GM23338 (cell line): ENCODE measurements at regions not wholly inside any gene's neighbourhood (a gene's known extent, or its start where the extent isn't known, plus 50 kb on each side); places are given as distances from the start of the nearest gene placed in this dataset.

Experiments
- ATAC-seq: fragments of 200-7000 bp; cut with Tn5 transposase; 3 replicates; pipeline ENCODE4 v1.9.1; 2020
- DNase-seq: peaks from one replicate; pipeline ENCODE4 v3.0.0-alpha.2; 2015; ENCODE audit warnings: low spot score
- H2AFZ ChIP-seq: fragments of 200-600 bp; sonication (generic); 2 replicates; pipeline ENCODE4 v1.8.0; 2016; ENCODE audit warnings: antibody characterized with exemption, mild to moderate bottlenecking, moderate library complexity
- H3F3A ChIP-seq: fragments of 200-600 bp; sonication (generic); replicated peaks from 2 replicates; pipeline ENCODE4 v1.8.0; 2017; ENCODE audit warnings: antibody characterized with exemption, mixed run types, low read depth
- H3K27ac ChIP-seq: fragments of 200-600 bp; sonication (generic); 2 replicates; pipeline ENCODE4 v1.6.1; 2016; ENCODE audit warnings: low read depth
- H3K27me3 ChIP-seq: fragments of 200-600 bp; sonication (generic); 2 replicates; pipeline ENCODE4 v1.8.0; 2016; ENCODE audit warnings: mild to moderate bottlenecking, mixed run types, moderate library complexity; ENCODE audit not compliant: insufficient read depth
- H3K36me3 ChIP-seq: fragments of 200-600 bp; sonication (generic); 2 replicates; pipeline ENCODE4 v1.8.0; 2016; ENCODE audit warnings: mild to moderate bottlenecking; ENCODE audit not compliant: insufficient read depth
- H3K4me1 ChIP-seq: fragments of 200-600 bp; sonication (generic); 2 replicates; pipeline ENCODE4 v1.8.0; 2016; ENCODE audit warnings: mild to moderate bottlenecking, moderate library complexity; ENCODE audit not compliant: insufficient read depth
- H3K4me2 ChIP-seq: fragments of 200-600 bp; sonication (generic); 2 replicates; pipeline ENCODE4 v1.7.1; 2017; ENCODE audit warnings: mixed run types
- H3K4me3 ChIP-seq: fragments of 200-600 bp; sonication (generic); 2 replicates; pipeline ENCODE4 v1.6.1; 2016; ENCODE audit warnings: mixed run types
- H3K79me2 ChIP-seq: fragments of 200-600 bp; sonication (generic); replicated peaks from 2 replicates; pipeline ENCODE4 v1.8.0; 2017; ENCODE audit warnings: mild to moderate bottlenecking; ENCODE audit not compliant: insufficient read depth
- H3K9me2 ChIP-seq: fragments of 200-600 bp; sonication (generic); 2 replicates; pipeline ENCODE4 v1.8.0; 2017; ENCODE audit not compliant: insufficient read depth
- H4K20me1 ChIP-seq: fragments of 200-600 bp; sonication (generic); replicated peaks from 2 replicates; pipeline ENCODE4 v1.8.0; 2017; ENCODE audit warnings: mild to moderate bottlenecking; ENCODE audit not compliant: insufficient read depth
- H3K27ac Mint-ChIP-seq: 2 replicates; pipeline ENCODE4 v1.8.0; 2020; ENCODE audit warnings: inconsistent platforms, mild to moderate bottlenecking, moderate library complexity, mixed read lengths
- H3K27me3 Mint-ChIP-seq: 3 replicates; pipeline ENCODE4 v1.8.0; 2022; ENCODE audit warnings: low read depth, mild to moderate bottlenecking, moderate library complexity, mixed read lengths, inconsistent platforms; ENCODE audit not compliant: insufficient read depth, poor library complexity
- H3K36me3 Mint-ChIP-seq: 3 replicates; pipeline ENCODE4 v1.8.0; 2021; ENCODE audit warnings: low read depth, mild to moderate bottlenecking, inconsistent platforms, moderate library complexity, mixed read lengths
- H3K4me1 Mint-ChIP-seq: 3 replicates; pipeline ENCODE4 v1.8.0; 2020; ENCODE audit warnings: mild to moderate bottlenecking, inconsistent platforms, mixed read lengths
- H3K4me3 Mint-ChIP-seq: 3 replicates; pipeline ENCODE4 v1.8.0; 2021; ENCODE audit warnings: moderate library complexity, mild to moderate bottlenecking, inconsistent platforms, mixed read lengths
- H3K9me3 Mint-ChIP-seq: 3 replicates; pipeline ENCODE4 v1.8.0; 2020; ENCODE audit warnings: moderate library complexity, mild to moderate bottlenecking, inconsistent platforms, mixed read lengths
- CREB1 ChIP-seq: fragments of 250-450 bp; sonication (Bioruptor Pico); IDR thresholded peaks from 2 replicates; pipeline ENCODE4 v1.5.0; 2020; ENCODE audit warnings: low read depth, mild to moderate bottlenecking, moderate library complexity
- CTCF ChIP-seq, 2 experiments: fragments of 200-600 bp in 1 of 2; sonication (generic) in 1 of 2; conservative IDR thresholded peaks; 2 replicates each; pipeline versions ENCODE4 v1.5.1 to v1.6.1; 2016 to 2017; ENCODE audit warnings: antibody characterized with exemption in 2 of 2, low read depth in 2 of 2, mild to moderate bottlenecking in 2 of 2, moderate library complexity in 1 of 2
- EZH2 ChIP-seq: fragments of 200-600 bp; sonication (generic); IDR thresholded peaks from one replicate; pipeline ENCODE4 v1.8.0; 2017; ENCODE audit warnings: antibody characterized with exemption, mild to moderate bottlenecking, low read depth; ENCODE audit not compliant: unreplicated experiment
- EZH2phosphoT487 ChIP-seq: fragments of 200-600 bp; sonication (generic); IDR thresholded peaks from one replicate; pipeline ENCODE4 v1.8.1; 2018; ENCODE audit warnings: antibody characterized with exemption; ENCODE audit not compliant: unreplicated experiment
- JUNB ChIP-seq: IDR thresholded peaks from one replicate; pipeline ENCODE4 v1.6.1; 2016; ENCODE audit warnings: antibody characterized with exemption; ENCODE audit not compliant: unreplicated experiment
- NANOG ChIP-seq: IDR thresholded peaks from 2 replicates; pipeline ENCODE4 v1.6.1; 2016; ENCODE audit warnings: antibody characterized with exemption, borderline replicate concordance
- POLR2AphosphoS5 ChIP-seq: IDR thresholded peaks from 2 replicates; pipeline ENCODE4 v1.6.1; 2016; ENCODE audit warnings: antibody characterized with exemption, low read depth
- STAT1 ChIP-seq: IDR thresholded peaks from one replicate; pipeline ENCODE4 v1.6.1; 2016; ENCODE audit warnings: antibody characterized with exemption; ENCODE audit not compliant: unreplicated experiment
- ZNF331 ChIP-seq: fragments of 250-450 bp; sonication (Bioruptor Pico); IDR thresholded peaks from 2 replicates; pipeline ENCODE4 v1.5.0; 2020; ENCODE audit warnings: low read depth, mild to moderate bottlenecking, moderate library complexity
- TF ChIP-seq, protein P1 (sequence below): IDR thresholded peaks from 2 replicates; pipeline ENCODE4 v1.6.1; 2016; ENCODE audit warnings: antibody characterized with exemption
- TF ChIP-seq, protein P2 (sequence below): IDR thresholded peaks from one replicate; pipeline ENCODE4 v1.6.1; 2018; ENCODE audit warnings: antibody characterized with exemption; ENCODE audit not compliant: unreplicated experiment

GRCh38 chr10:44771233-44771995 is 139.7 kb upstream of the TMEM72 start (continued):
- TF ChIP-seq EZH2: no peak
- TF ChIP-seq, protein P1, sequence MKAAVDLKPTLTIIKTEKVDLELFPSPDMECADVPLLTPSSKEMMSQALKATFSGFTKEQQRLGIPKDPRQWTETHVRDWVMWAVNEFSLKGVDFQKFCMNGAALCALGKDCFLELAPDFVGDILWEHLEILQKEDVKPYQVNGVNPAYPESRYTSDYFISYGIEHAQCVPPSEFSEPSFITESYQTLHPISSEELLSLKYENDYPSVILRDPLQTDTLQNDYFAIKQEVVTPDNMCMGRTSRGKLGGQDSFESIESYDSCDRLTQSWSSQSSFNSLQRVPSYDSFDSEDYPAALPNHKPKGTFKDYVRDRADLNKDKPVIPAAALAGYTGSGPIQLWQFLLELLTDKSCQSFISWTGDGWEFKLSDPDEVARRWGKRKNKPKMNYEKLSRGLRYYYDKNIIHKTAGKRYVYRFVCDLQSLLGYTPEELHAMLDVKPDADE: no peak
- no peak for TF ChIP-seq CREB1
- TF ChIP-seq ZNF331: no peak
- no peak for TF ChIP-seq STAT1
- no peak for TF ChIP-seq JUNB
- TF ChIP-seq, protein P2, sequence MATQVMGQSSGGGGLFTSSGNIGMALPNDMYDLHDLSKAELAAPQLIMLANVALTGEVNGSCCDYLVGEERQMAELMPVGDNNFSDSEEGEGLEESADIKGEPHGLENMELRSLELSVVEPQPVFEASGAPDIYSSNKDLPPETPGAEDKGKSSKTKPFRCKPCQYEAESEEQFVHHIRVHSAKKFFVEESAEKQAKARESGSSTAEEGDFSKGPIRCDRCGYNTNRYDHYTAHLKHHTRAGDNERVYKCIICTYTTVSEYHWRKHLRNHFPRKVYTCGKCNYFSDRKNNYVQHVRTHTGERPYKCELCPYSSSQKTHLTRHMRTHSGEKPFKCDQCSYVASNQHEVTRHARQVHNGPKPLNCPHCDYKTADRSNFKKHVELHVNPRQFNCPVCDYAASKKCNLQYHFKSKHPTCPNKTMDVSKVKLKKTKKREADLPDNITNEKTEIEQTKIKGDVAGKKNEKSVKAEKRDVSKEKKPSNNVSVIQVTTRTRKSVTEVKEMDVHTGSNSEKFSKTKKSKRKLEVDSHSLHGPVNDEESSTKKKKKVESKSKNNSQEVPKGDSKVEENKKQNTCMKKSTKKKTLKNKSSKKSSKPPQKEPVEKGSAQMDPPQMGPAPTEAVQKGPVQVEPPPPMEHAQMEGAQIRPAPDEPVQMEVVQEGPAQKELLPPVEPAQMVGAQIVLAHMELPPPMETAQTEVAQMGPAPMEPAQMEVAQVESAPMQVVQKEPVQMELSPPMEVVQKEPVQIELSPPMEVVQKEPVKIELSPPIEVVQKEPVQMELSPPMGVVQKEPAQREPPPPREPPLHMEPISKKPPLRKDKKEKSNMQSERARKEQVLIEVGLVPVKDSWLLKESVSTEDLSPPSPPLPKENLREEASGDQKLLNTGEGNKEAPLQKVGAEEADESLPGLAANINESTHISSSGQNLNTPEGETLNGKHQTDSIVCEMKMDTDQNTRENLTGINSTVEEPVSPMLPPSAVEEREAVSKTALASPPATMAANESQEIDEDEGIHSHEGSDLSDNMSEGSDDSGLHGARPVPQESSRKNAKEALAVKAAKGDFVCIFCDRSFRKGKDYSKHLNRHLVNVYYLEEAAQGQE: no peak
- TF ChIP-seq CTCF (conservative IDR thresholded peaks at IDR 0.05; ENCODE audit: low read depth in 2 of 2): no peak

- ATAC-seq (peak; percentile 77), DNase-seq (peak; percentile 6)
- no peaks in the 10 kb centered on the region for H3K27me3 Mint-ChIP-seq
- Histone ChIP-seq H3K27ac (no peak overlapping the region), H2AFZ (peak overlapping the region; percentile 47), H3K9me2 (no peaks in the 10 kb centered on the region), H4K20me1 (no peaks in the 10 kb centered on the region), H3F3A (no peaks in the 10 kb centered on the region), H3K4me1 (no peaks in the 10 kb centered on the region), H3K79me2 (no peaks in the 10 kb centered on the region), H3K27me3 (no peaks in the 10 kb centered on the region), H3K4me3 (no peak overlapping the region), H3K4me2 (no peak overlapping the region), H3K36me3 (no peaks in the 10 kb centered on the region)
- H3K36me3 Mint-ChIP-seq: no peaks in the 10 kb centered on the region
- H3K9me3 Mint-ChIP-seq: no peaks in the 10 kb centered on the region
- H3K27ac Mint-ChIP-seq: no peak overlapping the region
- no peak overlapping the region for H3K4me3 Mint-ChIP-seq
- no peaks in the 10 kb centered on the region; the same call in 2 of the 3 replicates for H3K4me1 Mint-ChIP-seq
- TF ChIP-seq CREB1: no peak
- TF ChIP-seq EZH2phosphoT487: no peak
- TF ChIP-seq NANOG: no peak
- TF ChIP-seq POLR2AphosphoS5: no peak
- TF ChIP-seq, protein P1: no peak
- no peak for TF ChIP-seq STAT1
- no peak for TF ChIP-seq ZNF331
Observed at GRCh38 chr10:44773565-44773964, 137.6 kb upstream of the TMEM72 start.
